NCI-H2196 (cell line): ENCODE measurements at regions not wholly inside any gene's neighbourhood (a gene's known extent, or its start where the extent isn't known, plus 50 kb on each side); places are given as distances from the start of the nearest gene placed in this dataset.

Source experiments
- DNase-seq: peaks from one replicate; lab custom pipeline; 2025; ENCODE audit not compliant: unreplicated experiment; lab: John Stamatoyannopoulos, UW

- no peak for DNase-seq
Observed at GRCh38 chr12:78764913-78765312, 99.7 kb upstream of the SYT1 start.

GRCh38 chr12:78767264-78767981 is 97.2 kb upstream of the SYT1 start:
- no peak for DNase-seq

- DNase-seq: no peak
Observed at GRCh38 chr12:78778339-78778738, 86.2 kb upstream of the SYT1 start.

GRCh38 chr12:78787576-78787975 is 77.0 kb upstream of the SYT1 start:
- DNase-seq: no peak

GRCh38 chr12:78790148-78790547 is 74.4 kb upstream of the SYT1 start:
- DNase-seq: no peak

GRCh38 chr12:78792052-78792698 is 72.4 kb upstream of the SYT1 start:
- DNase-seq: no peak

GRCh38 chr12:78793491-78793890 is 71.1 kb upstream of the SYT1 start:
- DNase-seq: no peak

GRCh38 chr12:78793982-78794381 is 70.6 kb upstream of the SYT1 start:
- DNase-seq: no peak

- DNase-seq: no peak
Observed at GRCh38 chr12:78795934-78796445, 68.6 kb upstream of the SYT1 start.

GRCh38 chr12:78797196-78797931 is 67.2 kb upstream of the SYT1 start:
- DNase-seq: no peak

- no peak for DNase-seq
Observed at GRCh38 chr12:78799649-78800048, 64.9 kb upstream of the SYT1 start.

GRCh38 chr12:78802593-78802992 is 62.0 kb upstream of the SYT1 start:
- DNase-seq: no peak

- no peak for DNase-seq
Observed at GRCh38 chr12:78804262-78804661, 60.3 kb upstream of the SYT1 start.
